CD4-positive, alpha-beta memory T cell (primary cell): ENCODE measurements at regions not wholly inside any gene's neighbourhood (a gene's known extent, or its start where the extent isn't known, plus 50 kb on each side); places are given as distances from the start of the nearest gene placed in this dataset.
"Not testable (repeated sequence)": the region's sequence is repeated elsewhere in the genome, so short reads cannot be mapped to it uniquely, and the experiment has no call there.

Experiments used
- CTCF ChIA-PET: fragments of 350-600 bp; sonication (Branson Sonifier 250); formaldehyde crosslinking; loops from one replicate; lab custom pipeline; 2021; ENCODE audit warnings: inconsistent platforms; ENCODE audit not compliant: partially characterized antibody; lab: Charles Lee
- POLR2A ChIA-PET: fragments of 350-600 bp; sonication (Branson Sonifier 250); formaldehyde crosslinking; loops from one replicate; lab custom pipeline; 2021; ENCODE audit not compliant: partially characterized antibody; lab: Charles Lee
- DNase-seq, 5 donors: peaks; one replicate each; pipeline versions ENCODE4 v3.0.0 to v3.0.0-alpha.2; 2020 to 2022; ENCODE audit warnings: mixed read lengths in 1 of 5
- H3K27ac ChIP-seq: one replicate; pipeline ENCODE4 v1.7.0; 2013; ENCODE audit warnings: low read depth, low read length
- H3K27me3 ChIP-seq: 2 replicates; pipeline ENCODE4 v1.7.0; 2013; ENCODE audit warnings: mild to moderate bottlenecking, low read length, moderate library complexity; ENCODE audit not compliant: insufficient read depth
- H3K36me3 ChIP-seq: 2 replicates; pipeline ENCODE4 v1.7.0; 2013; ENCODE audit warnings: mild to moderate bottlenecking, low read length, moderate library complexity; ENCODE audit not compliant: insufficient read depth
- H3K4me1 ChIP-seq: 2 replicates; pipeline ENCODE4 v1.7.0; 2013; ENCODE audit warnings: mild to moderate bottlenecking, low read length, moderate library complexity; ENCODE audit not compliant: insufficient read depth
- H3K4me3 ChIP-seq, 2 donors: one replicate each; pipeline ENCODE4 v1.7.0; 2013; ENCODE audit warnings: low read length in 2 of 2, mild to moderate bottlenecking in 1 of 2
- H3K9me3 ChIP-seq, 2 donors: one replicate each; pipeline ENCODE4 v1.7.0; 2013; ENCODE audit warnings: low read length in 2 of 2, control low read depth in 1 of 2; ENCODE audit not compliant: control insufficient read depth in 1 of 2
- H3K27ac Mint-ChIP-seq, 7 donors: one replicate each; pipeline ENCODE4 v1.8.0; 2020 to 2021; ENCODE audit warnings: mixed read lengths in 7 of 7, mild to moderate bottlenecking in 6 of 7, inconsistent platforms in 3 of 7, moderate library complexity in 3 of 7
- H3K27me3 Mint-ChIP-seq, 2 donors: one replicate each; pipeline ENCODE4 v1.8.0; 2020 to 2021; ENCODE audit warnings: mixed read lengths in 2 of 2
- H3K36me3 Mint-ChIP-seq, 2 donors: one replicate each; pipeline ENCODE4 v1.8.0; 2020 to 2021; ENCODE audit warnings: mixed read lengths in 2 of 2, inconsistent platforms in 1 of 2, mild to moderate bottlenecking in 1 of 2
- H3K4me1 Mint-ChIP-seq, 4 donors: one replicate each; pipeline ENCODE4 v1.8.0; 2020 to 2021; ENCODE audit warnings: mixed read lengths in 4 of 4, mild to moderate bottlenecking in 1 of 4
- H3K4me3 Mint-ChIP-seq, 8 donors: one replicate each; pipeline ENCODE4 v1.8.0; 2020 to 2021; ENCODE audit warnings: mixed read lengths in 8 of 8, mild to moderate bottlenecking in 7 of 8, moderate library complexity in 6 of 8, inconsistent platforms in 3 of 8
- H3K9me3 Mint-ChIP-seq, 8 donors: one replicate each; pipeline ENCODE4 v1.8.0; 2020 to 2021; ENCODE audit warnings: mixed read lengths in 8 of 8, mild to moderate bottlenecking in 5 of 8, inconsistent platforms in 3 of 8, moderate library complexity in 1 of 8
- intact Hi-C: fragments of 100-400 bp; cut with micrococcal nuclease; formaldehyde crosslinking; loops from one replicate; pipeline ENCODE4 v1.15.1; 2023

- Histone ChIP-seq H3K4me1 (peaks cover 4% of the 10 kb centered on the region), H3K27ac (no peak overlapping the region), H3K36me3 (no peaks in the 10 kb centered on the region), H3K27me3 (no peaks in the 10 kb centered on the region), H3K4me3 (no peak overlapping the region), H3K9me3 (no peaks in the 10 kb centered on the region)
- POLR2A ChIA-PET: no interaction called here
- Mint-ChIP-seq H3K4me3 (no peak overlapping the region), H3K9me3 (peaks cover 0 to 3% (median 0%) of the 10 kb centered on the region in 8 donors), H3K27me3 (peaks cover 0 to 5% of the 10 kb centered on the region in 2 donors), H3K27ac (no peak overlapping the region), H3K36me3 (no peaks in the 10 kb centered on the region), H3K4me1 (peaks cover 0 to 28% (median under 1%) of the 10 kb centered on the region in 4 donors)
- DNase-seq: no peak
- intact Hi-C loops: no loop called here
- CTCF ChIA-PET: no interaction called here
These were observed 192.6 kb upstream of the MSX2 start for GRCh38 chr5:174531782-174532191.

DNA sequence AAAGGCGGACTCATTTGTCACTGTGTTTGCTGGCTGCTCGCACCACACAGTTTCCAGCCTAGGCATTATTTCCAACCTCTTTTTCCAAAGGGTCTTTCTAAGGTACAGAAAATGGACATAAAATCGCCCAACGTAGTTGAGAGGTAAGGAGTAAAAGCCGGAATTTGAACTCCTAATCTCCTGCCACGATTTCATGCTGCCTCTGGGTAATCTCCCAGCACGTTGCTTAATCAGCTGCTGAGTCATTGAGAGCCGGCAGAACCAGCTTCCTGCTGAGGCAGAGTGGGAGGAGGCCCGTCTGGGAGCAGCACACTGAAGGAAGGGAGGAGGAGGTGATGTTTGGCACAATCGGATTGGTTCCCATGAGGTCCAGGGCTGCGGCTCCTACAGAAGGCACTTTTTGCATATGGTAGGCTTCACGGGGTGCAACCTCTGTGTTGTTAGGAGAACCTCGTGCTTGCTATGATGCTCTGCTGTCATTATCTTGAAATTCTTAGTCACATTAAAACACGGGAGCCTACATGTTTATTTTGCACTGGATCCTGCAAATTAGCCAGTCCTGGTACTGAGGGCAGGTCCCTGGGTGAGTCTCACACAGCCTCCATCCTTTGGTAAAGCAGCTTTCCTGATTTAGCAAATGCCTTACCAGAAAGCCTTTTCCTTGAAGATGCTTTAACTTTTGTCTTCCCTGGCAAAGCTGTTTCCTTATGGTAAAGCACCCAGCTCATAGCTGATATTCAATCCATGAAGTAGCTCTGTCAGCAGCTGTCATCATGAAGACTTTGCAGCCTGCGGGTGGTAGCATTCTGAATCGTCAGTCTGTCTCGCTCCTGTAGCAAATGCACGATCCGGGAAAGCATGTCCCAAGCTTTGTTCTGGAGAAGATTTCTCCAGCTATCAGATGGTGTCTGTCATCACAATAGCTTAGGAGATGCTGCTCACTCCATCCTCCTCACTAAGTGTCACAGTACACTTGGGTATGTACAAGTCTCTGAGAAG, 191.6 kb upstream of the MSX2 start:
- H3K27me3 ChIP-seq: no peaks in the 10 kb centered on the region
- Mint-ChIP-seq H3K27me3 (peaks cover 0 to 5% of the 10 kb centered on the region in 2 donors), H3K4me1 (peaks cover 0 to 26% (median under 1%) of the 10 kb centered on the region in 4 donors), H3K9me3 (peaks cover 0 to 3% (median 0%) of the 10 kb centered on the region in 8 donors), H3K4me3 (no peak overlapping the region), H3K27ac (no peak overlapping the region), H3K36me3 (no peaks in the 10 kb centered on the region)
- H3K27ac ChIP-seq: no peak overlapping the region
- intact Hi-C loops: no loop called here
- no peaks in the 10 kb centered on the region for H3K9me3 ChIP-seq
- ChIA-PET CTCF (no interaction called here), POLR2A (no interaction called here)
- no peaks in the 10 kb centered on the region for H3K36me3 ChIP-seq
- H3K4me3 ChIP-seq: no peak overlapping the region
- DNase-seq: no peak
- peaks cover 4% of the 10 kb centered on the region for H3K4me1 ChIP-seq

- Mint-ChIP-seq H3K4me1 (peaks cover 0 to 24% (median under 1%) of the 10 kb centered on the region in 4 donors), H3K27ac (no peak overlapping the region), H3K4me3 (no peak overlapping the region), H3K36me3 (no peaks in the 10 kb centered on the region), H3K27me3 (peaks cover 0 to 5% of the 10 kb centered on the region in 2 donors), H3K9me3 (peaks cover 0 to 8% (median 3%) of the 10 kb centered on the region in 8 donors)
- no peak overlapping the region for H3K27ac ChIP-seq
- CTCF ChIA-PET: no interaction called here
- POLR2A ChIA-PET: no interaction called here
- H3K9me3 ChIP-seq: no peaks in the 10 kb centered on the region
- no peak for DNase-seq
- peaks cover 4% of the 10 kb centered on the region for H3K4me1 ChIP-seq
- no peaks in the 10 kb centered on the region for H3K27me3 ChIP-seq
- H3K4me3 ChIP-seq: no peak overlapping the region
- intact Hi-C loops: no loop called here
- H3K36me3 ChIP-seq: no peaks in the 10 kb centered on the region
These were observed 190.6 kb upstream of the MSX2 start for GRCh38 chr5:174533751-174534241.

GRCh38 chr5:174535669-174536068, 188.7 kb upstream of the MSX2 start:
- H3K27me3 Mint-ChIP-seq: no peaks in the 10 kb centered on the region
- DNase-seq: no peak
- Histone ChIP-seq H3K4me3 (no peak overlapping the region), H3K27ac (no peak overlapping the region), H3K36me3 (no peaks in the 10 kb centered on the region), H3K9me3 (no peaks in the 10 kb centered on the region), H3K4me1 (peaks cover 4% of the 10 kb centered on the region), H3K27me3 (no peaks in the 10 kb centered on the region)
- ChIA-PET POLR2A (no interaction called here), CTCF (no interaction called here)
- peaks cover 0 to 24% (median under 1%) of the 10 kb centered on the region in 4 donors for H3K4me1 Mint-ChIP-seq
- H3K9me3 Mint-ChIP-seq: peaks cover 0 to 8% (median 3%) of the 10 kb centered on the region in 8 donors
- no peaks in the 10 kb centered on the region for H3K36me3 Mint-ChIP-seq
- H3K4me3 Mint-ChIP-seq: no peak overlapping the region
- intact Hi-C loops: no loop called here
- no peak overlapping the region for H3K27ac Mint-ChIP-seq

GRCh38 chr5:174539823-174540222, 184.6 kb upstream of the MSX2 start:
- H3K27me3 Mint-ChIP-seq, H3K9me3 ChIP-seq, H3K9me3 Mint-ChIP-seq, H3K27ac ChIP-seq, H3K4me1 ChIP-seq, H3K4me1 Mint-ChIP-seq, DNase-seq, H3K27ac Mint-ChIP-seq, H3K4me3 Mint-ChIP-seq, POLR2A ChIA-PET, CTCF ChIA-PET, intact Hi-C loops, H3K4me3 ChIP-seq, H3K27me3 ChIP-seq, H3K36me3 ChIP-seq, H3K36me3 Mint-ChIP-seq: not testable (repeated sequence)

DNA sequence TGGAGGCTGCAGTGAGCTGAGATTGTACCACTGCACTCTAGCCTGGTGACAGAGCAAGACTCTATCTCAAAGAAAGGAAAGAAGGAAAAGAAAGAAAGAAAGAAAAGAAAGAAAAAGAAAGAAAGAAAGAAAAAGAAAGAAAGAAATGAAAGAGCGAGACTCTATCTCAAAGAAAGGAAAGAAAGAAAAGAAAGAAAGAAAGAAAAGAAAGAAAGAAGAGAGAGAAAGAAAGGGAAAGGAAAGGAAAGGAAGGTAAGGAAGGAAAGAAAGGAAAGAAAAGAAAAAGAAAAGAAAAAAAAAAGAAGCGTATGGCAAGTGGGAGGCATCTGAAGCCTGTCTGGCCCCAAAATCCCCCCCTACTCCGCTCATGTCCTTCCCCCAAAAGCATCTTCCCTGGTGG, 182.3 kb upstream of the MSX2 start:
- CTCF ChIA-PET: no interaction called here
- H3K27me3 Mint-ChIP-seq: no peaks in the 10 kb centered on the region
- POLR2A ChIA-PET: no interaction called here

GRCh38 chr5:174542471-174542870, 181.9 kb upstream of the MSX2 start:
- H3K27me3 Mint-ChIP-seq: no peaks in the 10 kb centered on the region
- Histone ChIP-seq H3K4me3 (no peak overlapping the region), H3K4me1 (no peaks in the 10 kb centered on the region), H3K36me3 (no peaks in the 10 kb centered on the region), H3K27me3 (no peaks in the 10 kb centered on the region), H3K9me3 (no peaks in the 10 kb centered on the region), H3K27ac (no peak overlapping the region)
- DNase-seq: no peak
- H3K36me3 Mint-ChIP-seq: no peaks in the 10 kb centered on the region
- H3K4me3 Mint-ChIP-seq: no peak overlapping the region
- CTCF ChIA-PET: no interaction called here
- no peak overlapping the region for H3K27ac Mint-ChIP-seq
- intact Hi-C loops: no loop called here
- H3K4me1 Mint-ChIP-seq: peaks cover 0 to 4% (median 0%) of the 10 kb centered on the region in 4 donors
- POLR2A ChIA-PET: no interaction called here
- peaks cover 0 to 8% (median 3%) of the 10 kb centered on the region in 8 donors for H3K9me3 Mint-ChIP-seq

More for the DNA sequence above, 182.3 kb upstream of the MSX2 start:
- H3K27me3 ChIP-seq: no peaks in the 10 kb centered on the region
- Mint-ChIP-seq H3K4me1 (peaks cover 0 to 4% (median 0%) of the 10 kb centered on the region in 4 donors), H3K9me3 (peaks cover 0 to 8% (median 3%) of the 10 kb centered on the region in 8 donors), H3K4me3 (peak overlapping the region in 1 of 8 donors; percentile 48), H3K27ac (no peak overlapping the region), H3K36me3 (no peaks in the 10 kb centered on the region)
- intact Hi-C loops: no loop called here
- H3K27ac ChIP-seq: no peak overlapping the region
- no peak for DNase-seq
- no peak overlapping the region for H3K4me3 ChIP-seq
- H3K4me1 ChIP-seq: no peaks in the 10 kb centered on the region
- H3K9me3 ChIP-seq: no peaks in the 10 kb centered on the region
- H3K36me3 ChIP-seq: no peaks in the 10 kb centered on the region
